ENCODE measurements at regions not wholly inside any gene's neighbourhood (a gene's known extent, or its start where the extent isn't known, plus 50 kb on each side); places are given as distances from the start of the nearest gene placed in this dataset.

DNA sequence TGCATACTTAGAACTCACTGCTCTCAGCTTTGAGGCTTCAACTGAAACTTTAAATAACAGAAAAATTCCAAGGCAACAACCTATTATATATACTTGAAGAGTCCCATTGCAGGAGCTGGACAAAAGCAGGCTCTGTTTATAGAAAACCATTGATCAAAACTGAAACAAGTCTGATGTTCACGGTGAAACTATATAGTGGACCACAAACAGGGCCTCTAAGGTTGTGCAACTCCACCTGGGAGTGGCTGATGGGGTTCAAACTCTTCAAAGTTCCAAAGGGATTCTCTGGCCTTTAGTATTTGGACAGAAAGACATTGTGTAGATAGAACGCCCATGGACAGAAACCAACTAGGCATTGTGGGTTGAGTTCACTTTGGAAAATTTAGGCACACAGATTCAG, 140.3 kb downstream of the ZC3H11B start:
- TF ChIP-seq, protein P1, sequence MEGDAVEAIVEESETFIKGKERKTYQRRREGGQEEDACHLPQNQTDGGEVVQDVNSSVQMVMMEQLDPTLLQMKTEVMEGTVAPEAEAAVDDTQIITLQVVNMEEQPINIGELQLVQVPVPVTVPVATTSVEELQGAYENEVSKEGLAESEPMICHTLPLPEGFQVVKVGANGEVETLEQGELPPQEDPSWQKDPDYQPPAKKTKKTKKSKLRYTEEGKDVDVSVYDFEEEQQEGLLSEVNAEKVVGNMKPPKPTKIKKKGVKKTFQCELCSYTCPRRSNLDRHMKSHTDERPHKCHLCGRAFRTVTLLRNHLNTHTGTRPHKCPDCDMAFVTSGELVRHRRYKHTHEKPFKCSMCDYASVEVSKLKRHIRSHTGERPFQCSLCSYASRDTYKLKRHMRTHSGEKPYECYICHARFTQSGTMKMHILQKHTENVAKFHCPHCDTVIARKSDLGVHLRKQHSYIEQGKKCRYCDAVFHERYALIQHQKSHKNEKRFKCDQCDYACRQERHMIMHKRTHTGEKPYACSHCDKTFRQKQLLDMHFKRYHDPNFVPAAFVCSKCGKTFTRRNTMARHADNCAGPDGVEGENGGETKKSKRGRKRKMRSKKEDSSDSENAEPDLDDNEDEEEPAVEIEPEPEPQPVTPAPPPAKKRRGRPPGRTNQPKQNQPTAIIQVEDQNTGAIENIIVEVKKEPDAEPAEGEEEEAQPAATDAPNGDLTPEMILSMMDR (IDR thresholded peaks at IDR 0.05; ENCODE audit: borderline replicate concordance, extremely low read depth, low read length, poor library complexity, severe bottlenecking) = no peak
- no peak for TF ChIP-seq EZH2 (IDR thresholded peaks at IDR 0.05; ENCODE audit: borderline replicate concordance, low read depth, low read length, severe bottlenecking)

All from DND-41 (cell line).